ENCODE measurements at regions not wholly inside any gene's neighbourhood (a gene's known extent, or its start where the extent isn't known, plus 50 kb on each side); places are given as distances from the start of the nearest gene placed in this dataset.

GRCh38 chr2:85959826-85960225 lies 71.0 kb upstream of the ST3GAL5 start:
- TF ChIP-seq, protein P1, sequence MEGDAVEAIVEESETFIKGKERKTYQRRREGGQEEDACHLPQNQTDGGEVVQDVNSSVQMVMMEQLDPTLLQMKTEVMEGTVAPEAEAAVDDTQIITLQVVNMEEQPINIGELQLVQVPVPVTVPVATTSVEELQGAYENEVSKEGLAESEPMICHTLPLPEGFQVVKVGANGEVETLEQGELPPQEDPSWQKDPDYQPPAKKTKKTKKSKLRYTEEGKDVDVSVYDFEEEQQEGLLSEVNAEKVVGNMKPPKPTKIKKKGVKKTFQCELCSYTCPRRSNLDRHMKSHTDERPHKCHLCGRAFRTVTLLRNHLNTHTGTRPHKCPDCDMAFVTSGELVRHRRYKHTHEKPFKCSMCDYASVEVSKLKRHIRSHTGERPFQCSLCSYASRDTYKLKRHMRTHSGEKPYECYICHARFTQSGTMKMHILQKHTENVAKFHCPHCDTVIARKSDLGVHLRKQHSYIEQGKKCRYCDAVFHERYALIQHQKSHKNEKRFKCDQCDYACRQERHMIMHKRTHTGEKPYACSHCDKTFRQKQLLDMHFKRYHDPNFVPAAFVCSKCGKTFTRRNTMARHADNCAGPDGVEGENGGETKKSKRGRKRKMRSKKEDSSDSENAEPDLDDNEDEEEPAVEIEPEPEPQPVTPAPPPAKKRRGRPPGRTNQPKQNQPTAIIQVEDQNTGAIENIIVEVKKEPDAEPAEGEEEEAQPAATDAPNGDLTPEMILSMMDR (IDR thresholded peaks at IDR 0.05) = no peak
- TF ChIP-seq NFYB (CRISPR knock-in tag; conservative IDR thresholded peaks at IDR 0.05; ENCODE audit: low read depth) = no peak
- TF ChIP-seq, protein P2, sequence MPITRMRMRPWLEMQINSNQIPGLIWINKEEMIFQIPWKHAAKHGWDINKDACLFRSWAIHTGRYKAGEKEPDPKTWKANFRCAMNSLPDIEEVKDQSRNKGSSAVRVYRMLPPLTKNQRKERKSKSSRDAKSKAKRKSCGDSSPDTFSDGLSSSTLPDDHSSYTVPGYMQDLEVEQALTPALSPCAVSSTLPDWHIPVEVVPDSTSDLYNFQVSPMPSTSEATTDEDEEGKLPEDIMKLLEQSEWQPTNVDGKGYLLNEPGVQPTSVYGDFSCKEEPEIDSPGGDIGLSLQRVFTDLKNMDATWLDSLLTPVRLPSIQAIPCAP (CRISPR knock-in tag; IDR thresholded peaks at IDR 0.05) = no peak
- TF ChIP-seq, protein P3, sequence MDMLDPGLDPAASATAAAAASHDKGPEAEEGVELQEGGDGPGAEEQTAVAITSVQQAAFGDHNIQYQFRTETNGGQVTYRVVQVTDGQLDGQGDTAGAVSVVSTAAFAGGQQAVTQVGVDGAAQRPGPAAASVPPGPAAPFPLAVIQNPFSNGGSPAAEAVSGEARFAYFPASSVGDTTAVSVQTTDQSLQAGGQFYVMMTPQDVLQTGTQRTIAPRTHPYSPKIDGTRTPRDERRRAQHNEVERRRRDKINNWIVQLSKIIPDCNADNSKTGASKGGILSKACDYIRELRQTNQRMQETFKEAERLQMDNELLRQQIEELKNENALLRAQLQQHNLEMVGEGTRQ (CRISPR knock-in tag; IDR thresholded peaks at IDR 0.05) = no peak
- TF ChIP-seq, protein P4, sequence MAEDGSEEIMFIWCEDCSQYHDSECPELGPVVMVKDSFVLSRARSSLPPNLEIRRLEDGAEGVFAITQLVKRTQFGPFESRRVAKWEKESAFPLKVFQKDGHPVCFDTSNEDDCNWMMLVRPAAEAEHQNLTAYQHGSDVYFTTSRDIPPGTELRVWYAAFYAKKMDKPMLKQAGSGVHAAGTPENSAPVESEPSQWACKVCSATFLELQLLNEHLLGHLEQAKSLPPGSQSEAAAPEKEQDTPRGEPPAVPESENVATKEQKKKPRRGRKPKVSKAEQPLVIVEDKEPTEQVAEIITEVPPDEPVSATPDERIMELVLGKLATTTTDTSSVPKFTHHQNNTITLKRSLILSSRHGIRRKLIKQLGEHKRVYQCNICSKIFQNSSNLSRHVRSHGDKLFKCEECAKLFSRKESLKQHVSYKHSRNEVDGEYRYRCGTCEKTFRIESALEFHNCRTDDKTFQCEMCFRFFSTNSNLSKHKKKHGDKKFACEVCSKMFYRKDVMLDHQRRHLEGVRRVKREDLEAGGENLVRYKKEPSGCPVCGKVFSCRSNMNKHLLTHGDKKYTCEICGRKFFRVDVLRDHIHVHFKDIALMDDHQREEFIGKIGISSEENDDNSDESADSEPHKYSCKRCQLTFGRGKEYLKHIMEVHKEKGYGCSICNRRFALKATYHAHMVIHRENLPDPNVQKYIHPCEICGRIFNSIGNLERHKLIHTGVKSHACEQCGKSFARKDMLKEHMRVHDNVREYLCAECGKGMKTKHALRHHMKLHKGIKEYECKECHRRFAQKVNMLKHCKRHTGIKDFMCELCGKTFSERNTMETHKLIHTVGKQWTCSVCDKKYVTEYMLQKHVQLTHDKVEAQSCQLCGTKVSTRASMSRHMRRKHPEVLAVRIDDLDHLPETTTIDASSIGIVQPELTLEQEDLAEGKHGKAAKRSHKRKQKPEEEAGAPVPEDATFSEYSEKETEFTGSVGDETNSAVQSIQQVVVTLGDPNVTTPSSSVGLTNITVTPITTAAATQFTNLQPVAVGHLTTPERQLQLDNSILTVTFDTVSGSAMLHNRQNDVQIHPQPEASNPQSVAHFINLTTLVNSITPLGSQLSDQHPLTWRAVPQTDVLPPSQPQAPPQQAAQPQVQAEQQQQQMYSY (CRISPR knock-in tag; IDR thresholded peaks at IDR 0.05) = no peak
- TF ChIP-seq PREB (CRISPR knock-in tag; IDR thresholded peaks at IDR 0.05; ENCODE audit: borderline replicate concordance) = no peak
- TF ChIP-seq ZNF263 (CRISPR knock-in tag; IDR thresholded peaks at IDR 0.05; ENCODE audit: low read depth) = no peak
- TF ChIP-seq FOXK1 (CRISPR knock-in tag; IDR thresholded peaks at IDR 0.05) = no peak
- TF ChIP-seq, protein P5, sequence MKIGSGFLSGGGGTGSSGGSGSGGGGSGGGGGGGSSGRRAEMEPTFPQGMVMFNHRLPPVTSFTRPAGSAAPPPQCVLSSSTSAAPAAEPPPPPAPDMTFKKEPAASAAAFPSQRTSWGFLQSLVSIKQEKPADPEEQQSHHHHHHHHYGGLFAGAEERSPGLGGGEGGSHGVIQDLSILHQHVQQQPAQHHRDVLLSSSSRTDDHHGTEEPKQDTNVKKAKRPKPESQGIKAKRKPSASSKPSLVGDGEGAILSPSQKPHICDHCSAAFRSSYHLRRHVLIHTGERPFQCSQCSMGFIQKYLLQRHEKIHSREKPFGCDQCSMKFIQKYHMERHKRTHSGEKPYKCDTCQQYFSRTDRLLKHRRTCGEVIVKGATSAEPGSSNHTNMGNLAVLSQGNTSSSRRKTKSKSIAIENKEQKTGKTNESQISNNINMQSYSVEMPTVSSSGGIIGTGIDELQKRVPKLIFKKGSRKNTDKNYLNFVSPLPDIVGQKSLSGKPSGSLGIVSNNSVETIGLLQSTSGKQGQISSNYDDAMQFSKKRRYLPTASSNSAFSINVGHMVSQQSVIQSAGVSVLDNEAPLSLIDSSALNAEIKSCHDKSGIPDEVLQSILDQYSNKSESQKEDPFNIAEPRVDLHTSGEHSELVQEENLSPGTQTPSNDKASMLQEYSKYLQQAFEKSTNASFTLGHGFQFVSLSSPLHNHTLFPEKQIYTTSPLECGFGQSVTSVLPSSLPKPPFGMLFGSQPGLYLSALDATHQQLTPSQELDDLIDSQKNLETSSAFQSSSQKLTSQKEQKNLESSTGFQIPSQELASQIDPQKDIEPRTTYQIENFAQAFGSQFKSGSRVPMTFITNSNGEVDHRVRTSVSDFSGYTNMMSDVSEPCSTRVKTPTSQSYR (CRISPR knock-in tag; IDR thresholded peaks at IDR 0.05) = no peak
- no peak for TF ChIP-seq NR3C1 (CRISPR knock-in tag; conservative IDR thresholded peaks at IDR 0.05; ENCODE audit: low read depth)
- no peak for TF ChIP-seq JUN (CRISPR knock-in tag; IDR thresholded peaks at IDR 0.05)
- no peak for TF ChIP-seq ZNF317 (CRISPR knock-in tag; IDR thresholded peaks at IDR 0.05; ENCODE audit: borderline replicate concordance, low read depth)
- TF ChIP-seq, protein P6, sequence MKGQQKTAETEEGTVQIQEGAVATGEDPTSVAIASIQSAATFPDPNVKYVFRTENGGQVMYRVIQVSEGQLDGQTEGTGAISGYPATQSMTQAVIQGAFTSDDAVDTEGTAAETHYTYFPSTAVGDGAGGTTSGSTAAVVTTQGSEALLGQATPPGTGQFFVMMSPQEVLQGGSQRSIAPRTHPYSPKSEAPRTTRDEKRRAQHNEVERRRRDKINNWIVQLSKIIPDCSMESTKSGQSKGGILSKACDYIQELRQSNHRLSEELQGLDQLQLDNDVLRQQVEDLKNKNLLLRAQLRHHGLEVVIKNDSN (CRISPR knock-in tag; IDR thresholded peaks at IDR 0.05) = no peak
